Neural cell (in vitro differentiated cells): ENCODE measurements at regions not wholly inside any gene's neighbourhood (a gene's known extent, or its start where the extent isn't known, plus 50 kb on each side); places are given as distances from the start of the nearest gene placed in this dataset.

Source experiments
- H2AFZ ChIP-seq: fragments of 200-600, 300-800 bp; sonication (generic), shearing (Covaris generic); 2 replicates; pipeline ENCODE4 v1.6.0; 2014; ENCODE audit warnings: low read depth, mild to moderate bottlenecking, antibody characterized with exemption, low read length, moderate library complexity
- H3F3A ChIP-seq: fragments of 200-600 bp; shearing (Covaris generic); 2 replicates; pipeline ENCODE4 v1.6.1; 2016; ENCODE audit warnings: mild to moderate bottlenecking, moderate library complexity, mixed read lengths, antibody characterized with exemption, low read length; ENCODE audit not compliant: insufficient read depth, poor library complexity, severe bottlenecking
- H3K27ac ChIP-seq: fragments of 200-600, 300-800 bp; sonication (generic), shearing (Covaris generic); 2 replicates; pipeline ENCODE4 v1.5.1; 2014; ENCODE audit warnings: mild to moderate bottlenecking, low read length, moderate library complexity
- H3K27me3 ChIP-seq: fragments of 300-800, 200-600 bp; sonication (generic), shearing (Covaris generic); 2 replicates; pipeline ENCODE4 v1.6.0; 2014; ENCODE audit warnings: mild to moderate bottlenecking, low read depth, low read length, moderate library complexity; ENCODE audit not compliant: insufficient read depth
- H3K36me3 ChIP-seq: fragments of 300-800, 200-600 bp; sonication (generic), shearing (Covaris generic); 2 replicates; pipeline ENCODE4 v1.5.1; 2014; ENCODE audit warnings: mild to moderate bottlenecking, antibody characterized with exemption, low read length, moderate library complexity; ENCODE audit not compliant: insufficient read depth
- H3K4me2 ChIP-seq: fragments of 300-800, 200-600 bp; sonication (generic), shearing (Covaris generic); 2 replicates; pipeline ENCODE4 v1.6.0; 2014; ENCODE audit warnings: mild to moderate bottlenecking, low read length
- H3K4me3 ChIP-seq: fragments of 300-800, 200-600 bp; sonication (generic), shearing (Covaris generic); 2 replicates; pipeline ENCODE4 v1.5.1; 2014; ENCODE audit warnings: mild to moderate bottlenecking, low read length, moderate library complexity
- H3K79me2 ChIP-seq: fragments of 200-600 bp; shearing (Covaris generic); replicated peaks from 2 replicates; pipeline ENCODE4 v1.6.0; 2014; ENCODE audit warnings: mild to moderate bottlenecking, low read length, moderate library complexity; ENCODE audit not compliant: insufficient read depth
- H3K9ac ChIP-seq: fragments of 300-800, 200-600 bp; sonication (generic), shearing (Covaris generic); 2 replicates; pipeline ENCODE4 v1.6.1; 2016; ENCODE audit warnings: mild to moderate bottlenecking, low read length, mixed read lengths
- H3K9me2 ChIP-seq: fragments of 200-600 bp; shearing (Covaris generic); 2 replicates; pipeline ENCODE4 v1.6.1; 2016; ENCODE audit warnings: mild to moderate bottlenecking, low read length, mixed read lengths; ENCODE audit not compliant: insufficient read depth
- H3K9me3 ChIP-seq: fragments of 200-600, 300-800 bp; sonication (generic), shearing (Covaris generic); 2 replicates; pipeline ENCODE4 v1.6.1; 2016; ENCODE audit warnings: mild to moderate bottlenecking, mixed run types, low read length, moderate library complexity, mixed read lengths
- H4K20me1 ChIP-seq: fragments of 200-600 bp; shearing (Covaris generic); 2 replicates; pipeline ENCODE4 v1.6.1; 2016; ENCODE audit warnings: mild to moderate bottlenecking, mixed run types; ENCODE audit not compliant: insufficient read depth
- EP300 ChIP-seq: fragments of 450-650 bp; conservative IDR thresholded peaks from 2 replicates; pipeline ENCODE4 v1.6.1; 2014; ENCODE audit warnings: antibody characterized with exemption, mild to moderate bottlenecking, moderate library complexity; ENCODE audit not compliant: poor library complexity, severe bottlenecking
- EZH2 ChIP-seq: fragments of 200-600, 300-800 bp; shearing (Covaris generic), sonication (generic); IDR thresholded peaks from 2 replicates; pipeline ENCODE4 v1.6.1; 2014; ENCODE audit warnings: antibody characterized with exemption, low read length, borderline replicate concordance, mild to moderate bottlenecking; ENCODE audit not compliant: insufficient read depth, poor library complexity, severe bottlenecking
- MXI1 ChIP-seq: fragments of 450-650 bp; conservative IDR thresholded peaks from 2 replicates; pipeline ENCODE4 v1.6.1; 2014; ENCODE audit warnings: antibody characterized with exemption, mild to moderate bottlenecking; ENCODE audit not compliant: poor library complexity, severe bottlenecking
- POLR2AphosphoS5 ChIP-seq: IDR thresholded peaks from 2 replicates; pipeline ENCODE4 v1.6.1; 2012
- RAD21 ChIP-seq: fragments of 450-650 bp; conservative IDR thresholded peaks from 2 replicates; pipeline ENCODE4 v1.6.1; 2014; ENCODE audit warnings: antibody characterized with exemption, mild to moderate bottlenecking, moderate library complexity
- SMC3 ChIP-seq: fragments of 450-650 bp; conservative IDR thresholded peaks from 2 replicates; pipeline ENCODE4 v1.6.1; 2014; ENCODE audit warnings: antibody characterized with exemption, mild to moderate bottlenecking, moderate library complexity; ENCODE audit not compliant: poor library complexity
- TAF1 ChIP-seq: IDR thresholded peaks from 2 replicates; pipeline ENCODE4 v1.6.1; 2012; ENCODE audit warnings: low read depth
- TF ChIP-seq, protein P1 (sequence below): fragments of 450-650 bp; IDR thresholded peaks from 2 replicates; pipeline ENCODE4 v1.5.1; 2014; ENCODE audit warnings: antibody characterized with exemption, mild to moderate bottlenecking, moderate library complexity; ENCODE audit not compliant: poor library complexity, severe bottlenecking
- TF ChIP-seq, protein P2 (sequence below): IDR thresholded peaks from 2 replicates; pipeline ENCODE4 v1.6.1; 2012; ENCODE audit warnings: borderline replicate concordance

DNA sequence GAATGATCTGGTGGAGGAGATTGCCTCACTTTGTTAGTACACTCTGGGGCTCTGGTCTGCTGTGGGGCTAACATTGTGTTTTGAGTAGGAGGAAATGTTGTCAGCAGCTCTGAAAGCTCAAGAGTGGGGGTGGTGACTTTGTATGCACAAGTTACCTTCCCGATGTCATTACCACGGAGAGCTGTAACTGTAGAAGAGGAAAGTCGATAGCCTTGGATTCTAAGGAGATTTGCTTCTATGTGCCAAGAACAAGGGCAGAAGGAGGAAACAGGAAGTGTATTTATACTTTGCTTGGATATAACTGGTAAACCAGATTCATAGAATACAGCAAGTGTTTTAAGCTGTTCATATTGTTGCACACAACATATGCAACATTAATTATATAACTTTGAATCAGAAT, 196.1 kb downstream of the AMY1C start:
- H3K9me2 ChIP-seq = no peaks in the 10 kb centered on the region
- H3K36me3 ChIP-seq = no peaks in the 10 kb centered on the region
- H3K27ac ChIP-seq = no peak overlapping the region
- no peak overlapping the region for H3K4me2 ChIP-seq
- H3K9me3 ChIP-seq = no peaks in the 10 kb centered on the region
- H3K9ac ChIP-seq = no peak overlapping the region
- no peaks in the 10 kb centered on the region for H4K20me1 ChIP-seq
- H3K4me3 ChIP-seq = no peak overlapping the region
- no peaks in the 10 kb centered on the region for H3K79me2 ChIP-seq
- H3K27me3 ChIP-seq = no peaks in the 10 kb centered on the region
- TF ChIP-seq, protein P1, sequence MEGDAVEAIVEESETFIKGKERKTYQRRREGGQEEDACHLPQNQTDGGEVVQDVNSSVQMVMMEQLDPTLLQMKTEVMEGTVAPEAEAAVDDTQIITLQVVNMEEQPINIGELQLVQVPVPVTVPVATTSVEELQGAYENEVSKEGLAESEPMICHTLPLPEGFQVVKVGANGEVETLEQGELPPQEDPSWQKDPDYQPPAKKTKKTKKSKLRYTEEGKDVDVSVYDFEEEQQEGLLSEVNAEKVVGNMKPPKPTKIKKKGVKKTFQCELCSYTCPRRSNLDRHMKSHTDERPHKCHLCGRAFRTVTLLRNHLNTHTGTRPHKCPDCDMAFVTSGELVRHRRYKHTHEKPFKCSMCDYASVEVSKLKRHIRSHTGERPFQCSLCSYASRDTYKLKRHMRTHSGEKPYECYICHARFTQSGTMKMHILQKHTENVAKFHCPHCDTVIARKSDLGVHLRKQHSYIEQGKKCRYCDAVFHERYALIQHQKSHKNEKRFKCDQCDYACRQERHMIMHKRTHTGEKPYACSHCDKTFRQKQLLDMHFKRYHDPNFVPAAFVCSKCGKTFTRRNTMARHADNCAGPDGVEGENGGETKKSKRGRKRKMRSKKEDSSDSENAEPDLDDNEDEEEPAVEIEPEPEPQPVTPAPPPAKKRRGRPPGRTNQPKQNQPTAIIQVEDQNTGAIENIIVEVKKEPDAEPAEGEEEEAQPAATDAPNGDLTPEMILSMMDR = no peak
- no peak for TF ChIP-seq EP300
- no peak for TF ChIP-seq POLR2AphosphoS5
- TF ChIP-seq, protein P2, sequence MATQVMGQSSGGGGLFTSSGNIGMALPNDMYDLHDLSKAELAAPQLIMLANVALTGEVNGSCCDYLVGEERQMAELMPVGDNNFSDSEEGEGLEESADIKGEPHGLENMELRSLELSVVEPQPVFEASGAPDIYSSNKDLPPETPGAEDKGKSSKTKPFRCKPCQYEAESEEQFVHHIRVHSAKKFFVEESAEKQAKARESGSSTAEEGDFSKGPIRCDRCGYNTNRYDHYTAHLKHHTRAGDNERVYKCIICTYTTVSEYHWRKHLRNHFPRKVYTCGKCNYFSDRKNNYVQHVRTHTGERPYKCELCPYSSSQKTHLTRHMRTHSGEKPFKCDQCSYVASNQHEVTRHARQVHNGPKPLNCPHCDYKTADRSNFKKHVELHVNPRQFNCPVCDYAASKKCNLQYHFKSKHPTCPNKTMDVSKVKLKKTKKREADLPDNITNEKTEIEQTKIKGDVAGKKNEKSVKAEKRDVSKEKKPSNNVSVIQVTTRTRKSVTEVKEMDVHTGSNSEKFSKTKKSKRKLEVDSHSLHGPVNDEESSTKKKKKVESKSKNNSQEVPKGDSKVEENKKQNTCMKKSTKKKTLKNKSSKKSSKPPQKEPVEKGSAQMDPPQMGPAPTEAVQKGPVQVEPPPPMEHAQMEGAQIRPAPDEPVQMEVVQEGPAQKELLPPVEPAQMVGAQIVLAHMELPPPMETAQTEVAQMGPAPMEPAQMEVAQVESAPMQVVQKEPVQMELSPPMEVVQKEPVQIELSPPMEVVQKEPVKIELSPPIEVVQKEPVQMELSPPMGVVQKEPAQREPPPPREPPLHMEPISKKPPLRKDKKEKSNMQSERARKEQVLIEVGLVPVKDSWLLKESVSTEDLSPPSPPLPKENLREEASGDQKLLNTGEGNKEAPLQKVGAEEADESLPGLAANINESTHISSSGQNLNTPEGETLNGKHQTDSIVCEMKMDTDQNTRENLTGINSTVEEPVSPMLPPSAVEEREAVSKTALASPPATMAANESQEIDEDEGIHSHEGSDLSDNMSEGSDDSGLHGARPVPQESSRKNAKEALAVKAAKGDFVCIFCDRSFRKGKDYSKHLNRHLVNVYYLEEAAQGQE = no peak
- no peak for TF ChIP-seq EZH2
- TF ChIP-seq SMC3 = no peak
- TF ChIP-seq MXI1 = no peak
- no peak for TF ChIP-seq RAD21
- TF ChIP-seq TAF1 = no peak
- H3F3A ChIP-seq = no peaks in the 10 kb centered on the region
- no peak overlapping the region for H2AFZ ChIP-seq

DNA sequence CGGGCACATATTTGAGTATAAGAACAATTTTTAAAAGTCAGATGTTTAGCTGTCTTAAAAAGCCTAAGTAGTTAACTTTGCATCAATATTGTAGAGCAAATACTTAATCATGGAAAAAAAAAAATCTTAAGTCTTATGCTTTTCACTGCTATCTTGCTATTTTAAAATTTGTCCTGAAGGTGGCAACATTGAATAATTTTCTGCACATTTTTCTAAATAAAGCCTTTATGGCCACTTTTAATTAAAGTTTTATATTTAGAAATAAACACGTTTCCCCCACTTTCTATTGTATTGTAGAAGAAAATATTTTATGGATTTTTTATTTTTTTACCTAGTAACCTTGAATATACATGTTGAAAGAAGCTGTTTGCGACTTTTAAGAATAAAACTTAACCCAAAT, 198.8 kb downstream of the AMY1C start:
- Histone ChIP-seq H3K4me3 (no peak overlapping the region), H3K9me2 (no peaks in the 10 kb centered on the region), H3K9me3 (no peaks in the 10 kb centered on the region), H4K20me1 (no peaks in the 10 kb centered on the region), H3K79me2 (no peaks in the 10 kb centered on the region), H2AFZ (no peak overlapping the region), H3K36me3 (no peaks in the 10 kb centered on the region), H3K27me3 (no peaks in the 10 kb centered on the region), H3K9ac (no peak overlapping the region), H3F3A (no peaks in the 10 kb centered on the region), H3K4me2 (no peak overlapping the region), H3K27ac (no peak overlapping the region)
- TF ChIP-seq, protein P1 = peak; percentile 65
- TF ChIP-seq POLR2AphosphoS5 = no peak
- TF ChIP-seq RAD21 = peak; percentile 73
- no peak for TF ChIP-seq EZH2
- TF ChIP-seq MXI1 = no peak
- TF ChIP-seq, protein P2 = no peak
- TF ChIP-seq SMC3 = peak; percentile 66
- TF ChIP-seq EP300 = no peak
- TF ChIP-seq TAF1 = no peak
